ENCODE measurements at regions not wholly inside any gene's neighbourhood (a gene's known extent, or its start where the extent isn't known, plus 50 kb on each side); places are given as distances from the start of the nearest gene placed in this dataset.

DNA sequence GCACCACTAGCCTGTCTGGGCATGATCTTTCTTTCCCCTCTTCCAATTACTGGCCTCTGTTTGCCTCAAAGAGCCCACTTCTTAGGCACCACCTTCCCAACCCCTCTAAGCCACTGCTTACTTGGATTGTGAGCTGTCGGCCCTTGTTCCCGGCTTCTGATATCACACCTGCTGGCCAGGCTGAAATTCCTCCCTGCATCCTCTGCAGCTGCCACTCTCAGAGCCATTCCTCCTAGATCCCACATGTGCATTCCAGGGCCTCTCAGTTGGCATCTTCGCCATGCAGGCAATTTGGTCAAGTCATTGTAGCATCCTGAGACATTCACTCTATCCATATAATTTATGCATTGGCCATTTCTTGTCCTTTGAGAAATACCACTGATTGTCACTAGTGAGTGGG is 135.9 kb downstream of the OLIG3 start:
- Histone ChIP-seq H3K23me2 (ENCODE audit: low read depth, low read length) (no peaks in the 10 kb centered on the region), H3K4me1 (replicated peaks in 1 of 4; ENCODE audit: control insufficient read depth in 3 of 4, insufficient read depth in 4 of 4, low read length in 3 of 4) (peaks cover 0 to 2% (median 0%) of the 10 kb centered on the region in 4 experiments; a peak in 1 of 7 replicates), H3K18ac (ENCODE audit: extremely low read depth, low read length) (no peak overlapping the region), H3K27ac (ENCODE audit: low read depth, low read length) (no peak overlapping the region), H2BK15ac (ENCODE audit: low read length) (no peak overlapping the region), H4K91ac (replicated peaks; ENCODE audit: insufficient read length, low read length) (no peak overlapping the region), H2AK5ac (ENCODE audit: low read depth, low read length) (no peak overlapping the region), H2AFZ (ENCODE audit: low read length) (peak overlapping the region; percentile 53), H3K9ac (replicated peaks in 1 of 4; ENCODE audit: extremely low read depth in 1 of 4, low read depth in 3 of 4, low read length in 3 of 4) (no peak overlapping the region), H3K14ac (ENCODE audit: insufficient read length) (no peak overlapping the region), H2BK12ac (ENCODE audit: low read depth, low read length) (no peak overlapping the region), H4K20me1 (replicated peaks in 1 of 2; ENCODE audit: control insufficient read depth in 1 of 2, insufficient read depth in 2 of 2, low read length in 2 of 2) (no peaks in the 10 kb centered on the region), H3K4ac (replicated peaks; ENCODE audit: insufficient read length, low read depth, low read length) (no peak overlapping the region), H2BK120ac (replicated peaks; ENCODE audit: low read depth, low read length) (no peak overlapping the region), H3K56ac (replicated peaks; ENCODE audit: insufficient read length, low read depth, low read length) (no peak overlapping the region), H3K4me3 (ENCODE audit: extremely low read depth in 1 of 4, insufficient read depth in 2 of 4, low read depth in 3 of 4, low read length in 4 of 4) (no peak overlapping the region), H4K5ac (ENCODE audit: insufficient read length, low read depth, low read length) (no peak overlapping the region), H2BK5ac (ENCODE audit: low read depth, low read length) (no peak overlapping the region), H3K36me3 (ENCODE audit: control insufficient read depth in 2 of 4, insufficient read depth in 4 of 4, low read length in 3 of 4) (no peaks in the 10 kb centered on the region), H3K23ac (ENCODE audit: insufficient read length) (no peak overlapping the region), H3K9me3 (ENCODE audit: insufficient read depth in 2 of 2, low read depth in 1 of 2, low read length in 1 of 2) (no peaks in the 10 kb centered on the region), H3K4me2 (ENCODE audit: insufficient read depth in 1 of 2, low read depth in 2 of 2, low read length in 2 of 2) (no peak overlapping the region), H3K27me3 (replicated peaks in 1 of 4; ENCODE audit: control insufficient read depth in 3 of 4, extremely low read depth in 1 of 4, insufficient read depth in 3 of 4, low read length in 3 of 4) (no peaks in the 10 kb centered on the region), H2BK20ac (ENCODE audit: low read length) (no peak overlapping the region), H3K79me1 (ENCODE audit: low read depth, low read length) (no peaks in the 10 kb centered on the region; the same call in 1 of the 2 replicates), H4K8ac (ENCODE audit: extremely low read depth, insufficient read depth, low read length) (no peak overlapping the region), H3K79me2 (ENCODE audit: control insufficient read depth in 1 of 2, insufficient read depth in 2 of 2, low read length in 2 of 2) (no peaks in the 10 kb centered on the region)
- CTCF ChIA-PET (ENCODE audit: partially characterized antibody), result interaction anchor here (0.8 to 1.0 kb wide), 3 partner anchors 18 to 61 kb away, joined by 3 to 4 read pairs (median 3); no protein-coding TSS in a partner anchor
- FAIRE-seq (no peak), DNase-seq (ENCODE audit: low read depth in 1 of 2, low spot score in 2 of 2) (no peak)
- WGBS, 2 experiments (ENCODE audit: extremely low coverage in 1 of 2, insufficient coverage in 1 of 2, insufficient read length in 1 of 2, insufficient replicate concordance in 2 of 2, low coverage in 1 of 2, low lambda C conversion rate in 2 of 2, missing lambda C conversion rate in 1 of 2), result 82% methylated on average over 3 of the region's 3 CpGs; no CpG with 5 or more reads in 1 of the 2 experiments
- POLR2A ChIA-PET (ENCODE audit: partially characterized antibody), result no interaction called here
- TF ChIP-seq TEAD4 (IDR thresholded peaks at IDR 0.05; ENCODE audit: low read depth, low read length), result peak; percentile 79
- 0 out of 4 replicates have a peak, but pooled peaks of 1 of the 2 experiments have one; percentile 10 for TF ChIP-seq RAD21 (IDR thresholded peaks at IDR 0.05 in 1 of 2, conservative IDR thresholded peaks at IDR 0.05 in 1 of 2; ENCODE audit: low read depth in 2 of 2, low read length in 2 of 2)
- TF ChIP-seq RBBP5 (IDR thresholded peaks at IDR 0.05; ENCODE audit: borderline replicate concordance, low read depth, low read length), result no peak
- no peak for TF ChIP-seq ASH2L (IDR thresholded peaks at IDR 0.05; ENCODE audit: low read length)
- no peak for TF ChIP-seq CBX5 (IDR thresholded peaks at IDR 0.05; ENCODE audit: low read depth, low read length)
- no peak for TF ChIP-seq TAF7 (optimal IDR thresholded peaks at IDR 0.05; ENCODE audit: borderline replicate concordance, low read depth, low read length)
- no peak for TF ChIP-seq POU5F1 (IDR thresholded peaks at IDR 0.05; ENCODE audit: low read depth, low read length)
- no peak for TF ChIP-seq BRCA1 (IDR thresholded peaks at IDR 0.05; ENCODE audit: low read depth, low read length)
- TF ChIP-seq SAP30 (IDR thresholded peaks at IDR 0.05; ENCODE audit: insufficient read depth, insufficient replicate concordance, low read length), result no peak
- no peak for TF ChIP-seq JUN (IDR thresholded peaks at IDR 0.05; ENCODE audit: low read depth, low read length)
- TF ChIP-seq, protein P1, sequence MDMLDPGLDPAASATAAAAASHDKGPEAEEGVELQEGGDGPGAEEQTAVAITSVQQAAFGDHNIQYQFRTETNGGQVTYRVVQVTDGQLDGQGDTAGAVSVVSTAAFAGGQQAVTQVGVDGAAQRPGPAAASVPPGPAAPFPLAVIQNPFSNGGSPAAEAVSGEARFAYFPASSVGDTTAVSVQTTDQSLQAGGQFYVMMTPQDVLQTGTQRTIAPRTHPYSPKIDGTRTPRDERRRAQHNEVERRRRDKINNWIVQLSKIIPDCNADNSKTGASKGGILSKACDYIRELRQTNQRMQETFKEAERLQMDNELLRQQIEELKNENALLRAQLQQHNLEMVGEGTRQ (IDR thresholded peaks at IDR 0.05; ENCODE audit: low read length), result no peak
- no peak for TF ChIP-seq MAFK (IDR thresholded peaks at IDR 0.05; ENCODE audit: low read depth, low read length)
- TF ChIP-seq KDM4A (IDR thresholded peaks at IDR 0.05; ENCODE audit: low read depth, low read length, severe bottlenecking), result no peak

Data from H1 (cell line).